ENCODE measurements at regions not wholly inside any gene's neighbourhood (a gene's known extent, or its start where the extent isn't known, plus 50 kb on each side); places are given as distances from the start of the nearest gene placed in this dataset.
A peak's percentile ranks its signal among the peaks of the same experiment; 100 is the strongest.

DNA sequence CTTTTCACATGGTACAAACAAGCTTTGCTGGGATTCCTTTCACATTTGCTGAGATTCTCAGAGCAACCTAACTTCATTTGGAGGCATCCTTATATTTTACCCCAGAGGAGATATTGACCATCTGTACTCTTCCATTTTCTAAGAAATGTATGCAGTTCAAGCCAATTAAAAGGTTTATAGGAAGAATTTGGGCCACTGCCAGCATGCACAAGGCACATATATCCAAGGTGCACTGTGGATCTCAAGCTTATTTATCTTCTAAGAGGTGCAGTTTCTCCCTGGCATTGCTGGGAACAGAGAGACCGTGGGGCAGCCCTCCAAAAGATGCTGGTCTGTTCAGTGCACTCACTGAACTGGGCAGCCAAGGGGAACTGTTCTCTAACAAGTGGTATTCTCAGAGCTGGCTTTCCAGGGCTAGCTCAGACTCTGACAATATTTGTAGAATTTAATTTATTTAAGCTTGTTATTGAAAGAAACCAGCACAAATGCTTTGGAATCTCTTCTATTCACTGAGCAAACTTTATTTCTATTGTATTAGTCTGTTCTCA lies 213.3 kb downstream of the TENT4A start:
- no peak for DNase-seq (ENCODE audit: low spot score)

DNA sequence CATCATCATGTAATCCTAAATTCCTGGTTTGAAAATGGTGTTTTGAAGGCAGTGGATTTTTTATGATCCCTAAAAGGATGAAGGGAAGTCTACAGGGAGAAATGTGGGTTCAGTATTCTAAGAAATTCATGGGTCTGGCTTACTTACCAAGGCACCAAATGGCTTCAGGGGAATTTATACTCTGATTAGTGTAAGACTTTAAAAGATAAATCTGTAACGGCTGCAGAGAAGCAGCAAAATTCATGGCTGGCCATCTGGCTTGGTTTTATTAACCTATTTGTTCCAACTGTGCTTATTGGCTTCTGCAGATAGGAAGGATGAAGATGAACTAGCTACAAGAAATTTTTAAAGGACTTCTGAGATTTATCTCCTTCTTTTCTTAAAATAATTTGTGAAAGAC lies 222.8 kb downstream of the TENT4A start:
- no peak for DNase-seq (ENCODE audit: low spot score)

DNA sequence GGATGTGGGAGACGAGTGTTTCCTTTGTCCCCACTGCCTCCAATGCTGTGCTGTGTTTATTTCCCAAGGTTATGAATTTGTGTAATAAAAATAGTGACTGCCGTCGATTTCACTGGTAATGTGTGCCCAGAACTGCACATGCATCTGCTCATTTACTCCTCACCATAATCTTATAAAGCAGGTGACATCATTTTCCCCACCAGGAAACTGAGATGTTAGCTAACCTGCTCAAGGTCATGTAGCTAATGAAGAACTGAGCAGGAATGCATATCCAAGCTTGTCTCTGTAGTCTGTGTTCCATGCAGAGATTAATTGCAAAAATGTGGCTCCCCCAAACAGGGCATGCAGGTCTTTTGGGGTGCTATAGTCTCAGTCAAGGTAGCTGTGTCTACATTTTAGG lies 224.4 kb downstream of the TENT4A start:
- no peak for DNase-seq (ENCODE audit: low spot score)

DNA sequence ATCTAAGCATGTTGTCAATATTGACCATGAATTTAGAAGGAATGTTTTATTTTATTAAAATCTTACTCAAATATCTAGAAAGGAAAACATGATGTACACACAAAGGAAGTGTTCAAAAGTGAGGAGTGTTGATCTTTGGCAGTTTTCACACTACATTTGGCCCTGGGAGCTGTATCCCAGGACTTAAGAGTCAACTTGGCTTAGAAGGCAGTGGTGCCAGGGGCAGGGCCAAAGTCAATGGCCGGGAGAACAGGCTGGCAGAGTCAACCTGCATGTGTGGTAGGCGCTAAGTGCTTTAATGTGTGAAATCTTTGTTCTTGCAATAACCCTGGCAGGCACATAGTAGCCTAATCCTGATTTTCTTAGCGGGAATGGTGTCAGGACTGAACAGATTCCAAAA lies 228.4 kb downstream of the TENT4A start:
- DNase-seq (ENCODE audit: low spot score): no peak

DNA sequence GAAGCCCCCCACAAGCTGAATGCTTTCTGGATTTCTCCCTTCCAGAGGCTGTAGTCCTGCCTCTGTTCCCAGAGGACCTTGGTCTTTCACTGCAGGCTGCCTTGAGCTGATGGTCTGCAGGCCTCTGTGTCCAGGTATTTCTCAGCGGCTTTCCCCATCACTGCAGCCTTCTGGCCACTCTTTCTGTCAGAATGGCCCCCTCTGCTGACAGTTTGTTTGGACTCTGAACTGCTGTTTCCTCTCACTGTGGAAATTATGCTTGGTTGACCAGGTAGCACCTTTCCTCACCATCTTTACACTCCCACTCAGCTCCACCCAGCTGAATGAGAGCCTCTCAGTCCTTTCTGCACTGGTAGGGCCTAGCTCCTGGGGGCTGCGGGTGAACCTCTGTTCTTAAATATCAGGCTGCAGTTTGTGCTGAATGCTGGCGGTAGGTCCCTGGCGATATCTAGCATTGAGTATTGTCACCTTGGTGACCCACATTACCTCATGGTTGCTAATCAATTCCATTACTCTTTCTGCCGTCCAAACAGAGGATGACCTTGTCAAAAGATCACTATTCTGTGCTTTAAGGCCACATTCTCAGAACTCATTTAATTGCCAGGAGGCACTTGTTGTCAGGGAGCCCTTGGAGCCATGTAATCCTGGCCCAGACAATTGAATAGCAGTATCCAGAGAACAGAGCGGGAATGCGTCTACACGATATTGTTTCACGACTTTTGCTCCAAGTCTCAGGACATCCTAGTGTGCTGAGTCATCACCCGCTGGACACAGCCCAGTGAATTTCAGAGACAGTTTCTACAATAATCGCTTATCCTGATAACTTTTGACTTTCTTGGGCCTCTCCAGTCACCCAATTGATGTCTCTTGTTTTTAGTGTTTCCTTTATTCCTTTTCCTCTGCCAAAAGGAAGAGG lies 230.2 kb downstream of the TENT4A start:
- no peak for DNase-seq (ENCODE audit: low spot score)

DNA sequence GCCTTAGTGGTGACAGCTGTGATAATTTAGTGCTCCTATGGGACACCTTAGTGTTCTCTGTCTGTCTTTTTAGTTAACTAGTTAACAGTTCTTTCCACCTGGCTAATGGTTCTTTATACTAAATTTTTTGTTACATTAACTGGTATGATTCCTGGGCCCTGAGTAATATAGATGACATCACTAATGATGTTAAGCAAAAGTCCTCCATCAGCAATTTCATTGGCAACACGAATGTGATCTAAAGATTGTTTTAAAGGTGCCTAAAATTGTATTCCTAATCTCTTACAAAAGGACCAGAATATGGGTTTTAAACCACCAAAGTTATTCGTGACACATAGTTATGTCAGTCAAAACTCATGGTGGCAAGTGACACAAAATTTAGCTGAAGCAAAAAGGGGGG lies 235.3 kb downstream of the TENT4A start:
- DNase-seq (ENCODE audit: low spot score): no peak

DNA sequence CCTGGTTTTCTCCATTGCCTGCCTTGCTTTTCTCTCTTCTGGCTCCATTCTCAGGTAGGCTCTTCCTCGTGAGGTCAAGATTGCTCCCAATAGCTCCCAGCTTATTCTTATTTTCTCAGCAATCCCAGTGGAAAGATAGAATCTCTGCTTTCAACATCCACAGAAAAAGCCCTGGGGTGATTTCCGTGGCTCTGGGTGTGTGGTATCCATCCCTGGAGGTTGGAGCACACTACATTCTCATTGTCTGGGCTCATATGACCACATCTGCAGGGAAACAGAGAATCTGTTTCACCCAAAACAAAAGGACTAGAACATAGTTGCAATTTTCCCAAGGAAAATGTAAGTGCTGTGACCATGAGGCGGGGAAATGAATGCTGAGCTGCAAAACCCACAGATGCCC lies 236.0 kb downstream of the TENT4A start:
- DNase-seq (ENCODE audit: low spot score): no peak

DNA sequence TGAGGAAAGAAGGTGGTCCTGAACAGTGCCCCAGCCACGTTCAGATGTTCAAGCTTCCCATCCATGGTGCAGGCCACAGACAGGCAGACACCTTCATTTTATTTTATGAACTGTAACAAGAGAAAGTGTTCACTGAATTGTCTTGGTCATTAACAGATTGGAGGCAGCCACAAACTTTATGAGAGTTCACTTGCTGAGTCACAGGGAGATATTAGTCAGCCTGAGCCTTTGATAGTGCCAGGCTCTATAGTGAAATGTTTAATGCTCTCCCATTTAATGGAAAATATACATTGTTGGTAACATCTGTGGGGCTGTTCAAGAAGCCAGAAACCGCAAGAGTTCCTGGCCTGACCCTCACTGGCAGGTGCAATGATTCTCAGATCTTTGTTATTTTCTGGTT lies 237.0 kb downstream of the TENT4A start:
- DNase-seq (ENCODE audit: low spot score): peak; percentile 27

DNA sequence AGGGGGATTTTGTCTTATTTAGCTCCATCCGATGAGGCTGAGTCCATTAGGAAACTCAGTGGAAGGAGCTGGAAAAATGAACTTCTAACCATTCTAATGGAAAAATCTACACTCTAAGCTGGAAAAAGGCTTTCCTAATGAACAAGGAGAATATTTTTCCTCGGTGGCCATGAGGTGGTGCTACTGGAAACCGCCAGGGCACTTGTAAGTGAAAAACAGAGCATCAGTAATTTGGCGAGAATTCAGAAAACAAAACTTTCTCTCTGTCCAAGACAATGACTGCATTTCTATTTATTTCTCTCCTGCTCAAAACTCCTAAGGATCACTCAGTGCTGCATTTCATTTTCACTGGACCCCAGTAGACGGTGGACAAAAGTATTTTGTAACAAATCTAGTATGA lies 237.6 kb downstream of the TENT4A start:
- DNase-seq (ENCODE audit: low spot score): no peak

DNA sequence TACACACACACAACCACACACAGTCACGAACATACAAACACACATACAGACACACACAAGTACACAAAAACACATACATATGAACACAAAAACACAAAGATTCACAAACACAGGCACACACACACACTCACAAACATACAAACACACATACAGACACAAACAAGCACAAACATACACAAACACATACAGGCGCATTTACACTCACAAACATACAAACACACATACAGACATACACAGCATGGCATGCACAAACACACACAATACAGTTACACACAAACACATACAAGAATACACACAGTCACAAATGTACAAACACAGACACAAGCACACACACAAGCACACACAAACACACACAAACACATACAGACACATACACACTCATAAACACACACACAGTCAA lies 247.9 kb downstream of the TENT4A start:
- no peak for DNase-seq (ENCODE audit: low spot score)

DNA sequence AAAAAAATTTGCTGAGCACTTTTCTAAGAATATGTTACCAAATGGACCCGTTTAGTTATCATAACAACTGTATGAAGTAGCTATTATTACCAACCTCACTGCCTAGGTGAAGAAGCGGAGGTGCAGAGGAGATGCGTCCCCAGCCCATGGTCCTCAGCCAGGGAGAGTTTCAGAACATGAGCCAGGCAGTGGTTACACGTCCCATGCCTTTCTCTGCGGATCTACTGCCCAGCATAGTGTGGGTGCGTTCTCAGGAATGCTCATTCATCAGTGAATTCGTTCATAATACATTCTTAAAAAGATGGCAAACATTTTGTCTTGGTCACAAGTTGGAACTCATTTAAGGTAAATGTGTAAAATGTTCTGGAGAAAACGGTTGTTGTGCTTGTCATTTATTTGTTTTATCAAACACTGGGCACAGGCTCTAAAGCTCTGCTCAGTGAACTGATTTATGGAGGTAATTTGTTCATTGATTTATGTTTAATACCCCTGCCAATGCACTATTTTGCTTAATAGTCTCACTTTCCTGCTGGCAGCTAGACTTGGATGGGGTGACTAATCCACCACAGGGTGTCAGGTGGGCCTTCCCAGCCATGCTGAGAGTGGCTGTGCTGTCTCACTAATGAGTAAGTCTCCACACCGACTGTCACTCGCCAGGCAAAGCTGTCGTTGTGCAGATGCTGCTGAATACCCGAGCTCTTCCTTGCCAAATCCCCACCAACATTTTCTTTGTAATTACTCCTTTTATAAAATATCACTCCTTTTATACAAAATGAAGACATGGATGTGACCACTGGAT lies 248.8 kb downstream of the TENT4A start:
- DNase-seq (ENCODE audit: low spot score): no peak

DNA sequence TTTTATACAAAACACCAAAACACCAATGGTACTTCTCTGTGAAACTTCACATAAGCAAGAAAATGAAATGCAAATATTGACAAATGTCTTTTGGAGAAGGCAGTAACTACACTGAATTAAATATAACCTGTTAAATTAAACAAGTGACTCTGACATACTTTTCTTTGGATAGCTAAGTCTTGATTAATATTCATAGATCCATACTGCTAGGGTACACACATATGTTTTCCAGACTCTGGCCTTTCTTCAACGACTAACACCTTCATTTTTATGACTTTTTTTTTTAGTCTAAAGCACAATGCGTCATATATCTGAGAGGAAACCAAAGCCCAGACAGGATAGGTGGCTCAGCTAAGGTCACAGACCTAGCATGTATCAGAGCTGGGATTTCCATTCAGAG lies 263.7 kb downstream of the TENT4A start:
- DNase-seq (ENCODE audit: low spot score): no peak

DNA sequence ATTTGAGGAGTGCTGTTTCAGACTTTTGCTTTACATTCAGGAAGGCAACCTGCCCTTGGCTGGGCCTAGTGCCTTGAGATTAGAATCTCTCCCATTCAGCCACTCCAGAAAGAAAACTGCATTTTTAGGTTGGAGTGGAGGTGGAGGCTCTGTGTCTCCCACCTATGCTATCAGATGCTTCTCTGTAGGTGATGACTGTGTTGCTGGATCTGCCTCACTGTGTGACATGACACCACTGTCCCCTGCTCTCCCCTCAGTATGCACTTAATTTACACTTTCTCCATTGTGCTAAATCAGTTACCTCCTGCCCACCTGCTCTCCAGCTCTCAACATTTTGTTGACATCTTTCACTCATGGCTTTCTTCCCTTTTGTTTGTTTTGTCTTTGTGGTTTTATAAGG lies 265.8 kb downstream of the TENT4A start:
- DNase-seq (ENCODE audit: low spot score): no peak

DNA sequence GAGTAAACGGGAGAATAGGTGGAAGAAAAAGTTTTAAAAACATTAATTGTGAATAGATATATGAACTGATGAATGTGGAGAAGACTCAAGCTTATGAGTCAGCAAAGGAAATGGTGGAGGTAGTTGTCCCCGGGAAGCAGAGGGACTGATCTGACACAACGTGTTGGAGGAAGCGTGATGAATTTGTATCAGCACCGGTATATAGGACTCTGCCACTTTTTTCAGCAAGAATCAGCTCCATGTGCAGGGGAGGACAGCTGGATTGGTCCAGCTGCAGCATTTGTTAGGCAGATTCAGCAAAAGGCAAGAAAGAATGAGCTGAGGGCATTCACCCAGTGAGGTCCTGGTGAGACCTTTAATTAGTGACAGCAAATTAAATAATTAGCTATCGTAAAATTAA lies 276.0 kb downstream of the TENT4A start:
- no peak for DNase-seq (ENCODE audit: low spot score)

DNA sequence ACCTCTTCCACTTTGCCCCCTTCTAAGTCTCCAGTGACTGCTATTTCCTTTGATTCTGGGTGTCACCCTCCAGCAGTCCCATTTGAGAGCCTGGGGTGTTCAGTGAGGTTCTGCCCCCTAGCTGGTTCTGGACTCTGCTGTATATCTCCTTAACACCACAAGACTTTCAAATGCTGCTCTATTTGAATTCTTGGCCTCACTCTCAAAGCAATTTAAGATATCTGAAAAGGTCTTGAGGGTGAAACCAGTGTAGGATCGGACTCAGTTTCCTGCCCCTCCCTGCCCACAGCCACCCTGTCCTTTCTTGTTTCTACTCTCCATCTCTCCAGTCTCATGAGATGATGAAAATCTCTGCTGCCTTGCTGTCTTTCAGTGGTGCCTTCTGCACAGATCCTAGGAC lies 280.9 kb downstream of the TENT4A start:
- DNase-seq (ENCODE audit: low spot score): no peak

DNA sequence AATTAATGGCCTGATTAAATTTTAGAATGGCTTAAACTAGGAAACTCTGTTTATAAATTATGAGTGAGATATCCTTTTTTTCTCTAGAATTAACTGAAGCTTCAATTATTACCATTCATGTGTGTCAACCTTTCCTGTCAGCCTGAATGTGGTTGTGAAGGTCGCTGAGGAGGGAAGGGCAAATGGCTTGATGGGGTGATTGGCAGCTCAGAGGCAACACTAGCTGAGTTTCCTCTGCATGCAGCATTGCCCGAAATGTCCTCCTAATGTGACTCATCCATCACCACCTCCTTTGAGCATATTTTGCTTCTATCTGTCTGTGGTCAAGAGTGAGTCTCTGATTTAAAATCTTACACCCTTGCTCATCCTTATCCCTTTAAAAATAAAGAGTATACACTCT lies 281.9 kb downstream of the TENT4A start:
- DNase-seq (ENCODE audit: low spot score): no peak

DNA sequence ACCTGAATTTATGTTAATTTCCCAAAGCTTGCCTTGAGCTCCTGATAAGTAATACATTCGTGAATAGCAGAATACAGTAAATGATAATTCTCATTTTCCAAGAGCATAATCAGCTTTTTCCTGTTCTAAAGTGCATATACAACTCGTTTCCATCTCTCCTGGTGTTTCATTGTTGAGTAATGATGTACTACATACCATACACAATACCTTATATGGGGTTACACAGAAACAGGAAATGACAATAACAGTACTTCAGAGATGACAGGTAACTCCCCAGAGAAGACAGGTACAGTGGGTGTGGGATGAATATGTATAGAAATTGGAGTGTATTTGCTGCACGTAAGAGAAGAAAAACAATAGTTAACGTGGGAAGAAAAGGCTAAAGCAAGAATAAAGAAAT lies 287.1 kb downstream of the TENT4A start:
- no peak for DNase-seq (ENCODE audit: low spot score)

DNA sequence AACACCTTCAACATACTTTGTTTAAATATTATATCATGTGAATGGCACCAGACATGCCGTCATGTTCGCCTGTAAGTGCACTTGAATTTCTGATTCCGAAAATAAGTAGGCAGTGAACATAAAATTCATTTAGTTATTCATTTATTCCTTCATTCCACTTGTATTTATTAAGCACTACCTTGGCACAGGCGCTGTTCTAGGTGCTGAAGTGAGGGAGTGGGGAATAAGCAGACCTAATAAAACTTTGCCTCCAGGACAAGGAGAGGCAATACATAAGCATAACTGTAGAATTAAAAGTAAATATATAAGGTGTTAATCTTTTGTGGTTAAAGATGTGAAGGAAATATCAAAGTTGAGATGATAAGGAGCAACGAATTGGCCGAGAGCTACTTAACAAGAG lies 297.4 kb downstream of the TENT4A start:
- no peak for DNase-seq (ENCODE audit: low spot score)

DNA sequence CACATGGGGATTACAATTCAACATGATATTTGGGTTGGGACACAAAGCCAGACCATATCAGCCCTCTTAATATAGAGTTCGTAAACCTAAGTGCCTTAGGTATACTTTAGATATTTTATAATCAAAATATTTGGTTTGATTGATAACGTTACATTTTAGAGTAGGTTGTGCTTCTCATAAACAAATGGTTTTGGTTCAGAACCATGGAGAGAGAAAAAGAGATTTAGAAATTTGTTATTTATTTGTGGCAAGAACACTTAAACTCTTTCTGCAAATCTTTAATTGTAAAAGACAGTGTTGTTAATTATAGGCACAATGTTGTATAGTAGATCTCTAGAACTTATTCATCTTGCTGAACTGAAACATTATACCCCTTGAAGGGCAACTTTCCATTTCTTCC lies 298.8 kb downstream of the TENT4A start:
- no peak for DNase-seq (ENCODE audit: low spot score)

DNA sequence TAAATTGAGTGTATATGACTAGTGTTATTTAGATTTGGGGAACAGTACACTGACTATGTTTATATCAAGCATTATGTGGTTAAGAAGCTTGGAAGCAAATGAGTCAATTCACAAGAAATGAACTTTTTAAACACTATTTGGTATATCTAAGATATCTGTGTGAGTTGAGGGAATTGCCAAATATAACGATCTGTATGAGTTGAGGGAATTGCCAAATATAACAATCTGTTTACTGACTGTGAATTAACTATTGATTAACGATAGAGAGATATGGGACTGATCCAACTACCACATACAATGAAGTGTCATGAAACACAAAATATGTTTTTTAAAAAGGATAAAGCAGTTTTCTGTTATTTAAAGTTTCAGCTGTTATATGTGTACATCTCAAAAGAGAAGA lies 301.4 kb downstream of the TENT4A start:
- DNase-seq (ENCODE audit: low spot score): no peak

DNA sequence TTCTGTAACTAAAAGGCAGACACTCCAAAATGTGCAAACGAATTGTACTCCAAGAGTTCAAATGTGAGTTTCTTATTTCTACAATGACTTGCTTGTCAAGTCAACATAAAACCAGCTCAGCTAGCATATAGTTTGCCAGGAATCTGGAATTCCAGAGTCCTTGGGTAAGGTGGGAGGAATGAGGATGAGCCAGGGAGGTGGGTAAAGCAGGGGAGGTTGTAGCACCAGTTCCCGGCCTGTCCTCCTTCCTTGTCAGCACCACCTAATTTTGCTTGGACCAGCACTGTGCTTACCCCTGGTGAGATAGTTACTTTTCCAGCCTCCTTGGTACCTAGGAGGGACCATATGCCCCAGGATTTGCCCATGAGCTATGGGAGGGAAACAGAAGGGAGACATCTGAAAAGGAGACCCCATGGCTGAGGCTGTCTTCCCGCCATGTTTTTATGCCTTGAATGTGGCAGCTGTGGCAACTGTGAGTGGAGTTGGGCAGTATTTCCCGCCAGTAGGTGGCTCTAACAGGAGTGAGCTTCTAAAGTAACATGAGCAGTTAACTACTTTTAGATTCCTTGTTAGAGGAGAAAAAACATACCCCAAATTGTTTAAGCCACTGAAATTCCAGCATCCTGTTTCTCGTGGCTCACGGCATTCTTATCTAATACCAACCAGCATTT lies 302.5 kb downstream of the TENT4A start:
- DNase-seq (ENCODE audit: low spot score): no peak

DNA sequence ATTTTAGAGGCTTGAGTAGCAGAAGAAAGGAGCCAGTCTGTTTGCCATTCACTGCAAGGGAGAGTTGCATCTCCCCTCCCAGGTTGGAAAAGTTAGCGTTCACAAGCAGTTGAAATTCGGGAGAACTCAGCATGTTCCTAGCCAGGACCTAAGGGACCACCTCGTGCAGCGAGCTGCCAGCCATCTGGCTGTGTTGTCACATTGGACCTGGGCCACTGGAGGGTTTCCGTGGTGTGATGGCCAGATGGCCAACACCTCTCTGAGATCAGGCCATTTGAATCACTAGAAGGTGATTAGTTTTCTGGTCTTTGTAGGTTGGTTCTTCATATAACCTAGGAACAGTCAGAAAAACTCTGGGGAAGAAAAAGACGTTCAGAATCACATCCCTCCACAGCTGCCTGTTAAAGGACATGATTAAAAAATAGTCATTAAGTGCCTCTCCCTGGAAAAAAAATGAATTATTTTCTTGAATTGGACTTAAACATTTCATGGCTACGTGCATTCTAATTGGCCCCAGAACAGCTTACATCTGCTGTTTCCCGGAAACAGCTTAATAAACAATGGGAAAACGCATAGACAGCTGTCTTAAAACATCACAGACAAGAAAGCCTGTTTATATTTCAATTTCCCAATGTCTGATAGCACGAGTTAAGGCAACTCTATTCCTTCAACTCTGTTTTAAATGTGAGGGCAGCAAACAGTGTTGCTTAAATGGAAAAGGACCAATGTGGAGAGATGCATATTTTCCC lies 303.9 kb downstream of the TENT4A start:
- DNase-seq (ENCODE audit: low spot score): no peak

Data from LoVo (cell line).